ENCODE measurements at regions not wholly inside any gene's neighbourhood (a gene's known extent, or its start where the extent isn't known, plus 50 kb on each side); places are given as distances from the start of the nearest gene placed in this dataset.

GRCh38 chr5:13201022-13201421, 743.5 kb downstream of the DNAH5 start:
- TF ChIP-seq CTCF (conservative IDR thresholded peaks at IDR 0.05) (no peak), ZFX (IDR thresholded peaks at IDR 0.05) (no peak)
